ENCODE measurements at regions not wholly inside any gene's neighbourhood (a gene's known extent, or its start where the extent isn't known, plus 50 kb on each side); places are given as distances from the start of the nearest gene placed in this dataset.

- no peak for TF ChIP-seq POLR2A (IDR thresholded peaks at IDR 0.05)
- TF ChIP-seq CTCF (IDR thresholded peaks at IDR 0.05), result no peak
Measured at GRCh38 chr2:64296140-64296480, 151.9 kb upstream of the PELI1 start.
